SK-N-SH treated with all-trans-retinoic acid at 6 μM for 48 hours (cell line): ENCODE measurements at regions not wholly inside any gene's neighbourhood (a gene's known extent, or its start where the extent isn't known, plus 50 kb on each side); places are given as distances from the start of the nearest gene placed in this dataset.

ENCODE experiments used
- ATAC-seq: fragments of 200-7000 bp; cut with Tn5 transposase; 3 replicates; pipeline ENCODE4 v1.9.1; 2020; ENCODE audit warnings: mild to moderate bottlenecking, moderate library complexity
- ARNTL ChIP-seq: fragments of 450-650 bp; formaldehyde crosslinking; IDR thresholded peaks from 2 replicates; pipeline ENCODE4 v1.5.0; 2020; ENCODE audit warnings: low read depth, mild to moderate bottlenecking, moderate library complexity, borderline replicate concordance
- BACH2 ChIP-seq: fragments of 250-450 bp; sonication (Bioruptor Pico); IDR thresholded peaks from 2 replicates; pipeline ENCODE4 v1.9.0; 2021; ENCODE audit warnings: mild to moderate bottlenecking, borderline replicate concordance
- CREB5 ChIP-seq: fragments of 250-450 bp; sonication (Bioruptor Pico); IDR thresholded peaks from 2 replicates; pipeline ENCODE4 v1.5.1; 2020; ENCODE audit warnings: low read depth, mild to moderate bottlenecking, moderate library complexity
- CSDC2 ChIP-seq: fragments of 250-450 bp; sonication (Bioruptor Pico); IDR thresholded peaks from 2 replicates; pipeline ENCODE4 v1.5.0; 2020; ENCODE audit warnings: mild to moderate bottlenecking, moderate library complexity
- CSRNP3 ChIP-seq: fragments of 250-450 bp; sonication (Bioruptor Pico); IDR thresholded peaks from 2 replicates; pipeline ENCODE4 v1.5.1; 2021; ENCODE audit warnings: mild to moderate bottlenecking, moderate library complexity
- ESRRG ChIP-seq: fragments of 250-450 bp; sonication (Bioruptor Pico); IDR thresholded peaks from 2 replicates; pipeline ENCODE4 v1.6.1; 2021; ENCODE audit warnings: mild to moderate bottlenecking
- GLIS3 ChIP-seq: fragments of 250-450 bp; sonication (Bioruptor Pico); IDR thresholded peaks from 2 replicates; pipeline ENCODE4 v1.5.0; 2020; ENCODE audit warnings: mild to moderate bottlenecking, moderate library complexity
- ISL1 ChIP-seq: fragments of 250-450 bp; sonication (Bioruptor Pico); IDR thresholded peaks from 2 replicates; pipeline ENCODE4 v2.1.2; 2022; ENCODE audit warnings: mild to moderate bottlenecking, moderate library complexity
- PATZ1 ChIP-seq: fragments of 250-450 bp; sonication (Bioruptor Pico); IDR thresholded peaks from 2 replicates; pipeline ENCODE4 v1.8.0; 2020; ENCODE audit warnings: mild to moderate bottlenecking, moderate library complexity, borderline replicate concordance
- POU6F1 ChIP-seq: fragments of 250-450 bp; sonication (Bioruptor Pico); IDR thresholded peaks from 2 replicates; pipeline ENCODE4 v1.8.0; 2021; ENCODE audit warnings: low read depth, mild to moderate bottlenecking, moderate library complexity, borderline replicate concordance
- PPARA ChIP-seq: fragments of 250-450 bp; sonication (Bioruptor Pico); IDR thresholded peaks from 2 replicates; pipeline ENCODE4 v1.5.0; 2020; ENCODE audit warnings: mild to moderate bottlenecking, borderline replicate concordance
- RARB ChIP-seq: fragments of 250-450 bp; sonication (Bioruptor Pico); IDR thresholded peaks from 2 replicates; pipeline ENCODE4 v1.8.0; 2021; ENCODE audit warnings: mild to moderate bottlenecking, moderate library complexity
- SNAI2 ChIP-seq: fragments of 250-450 bp; sonication (Bioruptor Pico); IDR thresholded peaks from 2 replicates; pipeline ENCODE4 v1.5.0; 2020; ENCODE audit warnings: mild to moderate bottlenecking, moderate library complexity
- TOX ChIP-seq: fragments of 250-450 bp; sonication (Bioruptor Pico); IDR thresholded peaks from 2 replicates; pipeline ENCODE4 v1.8.0; 2021; ENCODE audit warnings: mild to moderate bottlenecking, moderate library complexity, borderline replicate concordance
- TSHZ2 ChIP-seq: fragments of 250-450 bp; sonication (Bioruptor Pico); IDR thresholded peaks from 2 replicates; pipeline ENCODE4 v1.5.0; 2020; ENCODE audit warnings: mild to moderate bottlenecking, moderate library complexity
- ZC3H10 ChIP-seq: fragments of 250-450 bp; sonication (Bioruptor Pico); IDR thresholded peaks from 2 replicates; pipeline ENCODE4 v1.5.1; 2021; ENCODE audit warnings: mild to moderate bottlenecking, moderate library complexity
- ZFP3 ChIP-seq: fragments of 250-450 bp; sonication (Bioruptor Pico); IDR thresholded peaks from 2 replicates; pipeline ENCODE4 v1.5.0; 2020; ENCODE audit warnings: mild to moderate bottlenecking, moderate library complexity
- ZFP30 ChIP-seq: fragments of 450-650 bp; formaldehyde crosslinking; IDR thresholded peaks from 2 replicates; pipeline ENCODE4 v1.5.0; 2022; ENCODE audit warnings: mild to moderate bottlenecking, moderate library complexity
- ZNF565 ChIP-seq: fragments of 450-650 bp; formaldehyde crosslinking; conservative IDR thresholded peaks from 2 replicates; pipeline ENCODE4 v1.5.0; 2020; ENCODE audit warnings: low read depth, mild to moderate bottlenecking, moderate library complexity
- ZNF70 ChIP-seq: fragments of 450-650 bp; formaldehyde crosslinking; IDR thresholded peaks from 2 replicates; pipeline ENCODE4 v1.5.0; 2020; ENCODE audit warnings: mild to moderate bottlenecking, moderate library complexity
- ZNF8 ChIP-seq: fragments of 450-650 bp; formaldehyde crosslinking; IDR thresholded peaks from 2 replicates; pipeline ENCODE4 v1.5.0; 2020; ENCODE audit warnings: mild to moderate bottlenecking, moderate library complexity

GRCh38 chr10:84675060-84675459 is 346.7 kb downstream of the CCSER2 start:
- ATAC-seq, result no peak
- TF ChIP-seq GLIS3 (CRISPR knock-in tag), result no peak
- TF ChIP-seq SNAI2, result no peak
- TF ChIP-seq ISL1, result no peak
- no peak for TF ChIP-seq ZNF70 (CRISPR knock-in tag)
- no peak for TF ChIP-seq ZNF565
- no peak for TF ChIP-seq ZC3H10 (CRISPR knock-in tag)
- no peak for TF ChIP-seq PPARA (CRISPR knock-in tag)
- no peak for TF ChIP-seq ZNF8 (CRISPR knock-in tag)
- no peak for TF ChIP-seq CREB5 (CRISPR knock-in tag)
- no peak for TF ChIP-seq BACH2 (CRISPR knock-in tag)
- TF ChIP-seq RARB (CRISPR knock-in tag), result no peak
- TF ChIP-seq POU6F1 (CRISPR knock-in tag), result no peak
- no peak for TF ChIP-seq ARNTL (CRISPR knock-in tag)
- no peak for TF ChIP-seq CSDC2 (CRISPR knock-in tag)
- TF ChIP-seq PATZ1, result no peak
- no peak for TF ChIP-seq TOX (CRISPR knock-in tag)
- no peak for TF ChIP-seq ZFP3 (CRISPR knock-in tag)
- TF ChIP-seq TSHZ2 (CRISPR knock-in tag), result no peak
- no peak for TF ChIP-seq ZFP30 (CRISPR knock-in tag)
- no peak for TF ChIP-seq ESRRG

- TF ChIP-seq ISL1 (no peak), CSDC2 (CRISPR knock-in tag) (no peak)
- no peak for ATAC-seq
Measured at GRCh38 chr10:84676536-84676935, 348.1 kb downstream of the CCSER2 start.

- no peak for ATAC-seq
- TF ChIP-seq ARNTL (CRISPR knock-in tag), result no peak
- no peak for TF ChIP-seq ZNF8 (CRISPR knock-in tag)
- no peak for TF ChIP-seq CSRNP3
- TF ChIP-seq POU6F1 (CRISPR knock-in tag), result no peak
- TF ChIP-seq GLIS3 (CRISPR knock-in tag), result no peak
Measured at GRCh38 chr10:84681781-84682180, 353.4 kb downstream of the CCSER2 start.
